OCI-LY1 (cell line): ENCODE measurements at regions not wholly inside any gene's neighbourhood (a gene's known extent, or its start where the extent isn't known, plus 50 kb on each side); places are given as distances from the start of the nearest gene placed in this dataset.

Experiments
- H2AFZ ChIP-seq: fragments of 200-600 bp; sonication (generic), shearing (Covaris generic); 2 replicates; pipeline ENCODE4 v1.6.0; 2014; ENCODE audit warnings: antibody characterized with exemption, mild to moderate bottlenecking, low read length
- H3F3A ChIP-seq: fragments of 200-600 bp; sonication (generic), shearing (Covaris generic); 2 replicates; pipeline ENCODE4 v1.6.0; 2014; ENCODE audit warnings: mild to moderate bottlenecking, antibody characterized with exemption, low read length, moderate library complexity; ENCODE audit not compliant: insufficient read depth
- H3K27ac ChIP-seq: fragments of 200-600 bp; sonication (generic); 2 replicates; pipeline ENCODE4 v1.5.1; 2014; ENCODE audit warnings: low read length, mixed run types, mild to moderate bottlenecking, low read depth; ENCODE audit not compliant: poor library complexity, severe bottlenecking
- H3K27me3 ChIP-seq: fragments of 200-600 bp; sonication (generic); 2 replicates; pipeline ENCODE4 v1.6.0; 2014; ENCODE audit warnings: antibody characterized with exemption, mild to moderate bottlenecking, low read length, moderate library complexity; ENCODE audit not compliant: insufficient read depth
- H3K36me3 ChIP-seq: fragments of 200-600 bp; sonication (generic); 2 replicates; pipeline ENCODE4 v1.6.1; 2014; ENCODE audit warnings: mild to moderate bottlenecking, antibody characterized with exemption, low read length, moderate library complexity, mixed read lengths; ENCODE audit not compliant: insufficient read depth
- H3K4me1 ChIP-seq: fragments of 200-600 bp; sonication (generic); 2 replicates; pipeline ENCODE4 v1.5.1; 2014; ENCODE audit warnings: mild to moderate bottlenecking, low read length, moderate library complexity; ENCODE audit not compliant: insufficient read depth, severe bottlenecking
- H3K4me2 ChIP-seq: fragments of 200-600 bp; sonication (generic), shearing (Covaris generic); 2 replicates; pipeline ENCODE4 v1.6.1; 2014; ENCODE audit warnings: low read length
- H3K4me3 ChIP-seq: fragments of 200-600 bp; sonication (generic); 2 replicates; pipeline ENCODE4 v1.5.1; 2014; ENCODE audit warnings: low read length, low read depth, mild to moderate bottlenecking, mixed read lengths; ENCODE audit not compliant: poor library complexity, severe bottlenecking
- H3K79me2 ChIP-seq: fragments of 200-600 bp; shearing (Covaris generic); 2 replicates; pipeline ENCODE4 v1.6.1; 2016; ENCODE audit warnings: mixed run types, low read length, mixed read lengths; ENCODE audit not compliant: insufficient read depth
- H3K9ac ChIP-seq: fragments of 200-600 bp; sonication (generic), shearing (Covaris generic); 2 replicates; pipeline ENCODE4 v1.6.1; 2014; ENCODE audit warnings: mild to moderate bottlenecking, low read length, mixed read lengths
- H3K9me2 ChIP-seq: fragments of 200-600 bp; sonication (generic), shearing (Covaris generic); 2 replicates; pipeline ENCODE4 v1.6.1; 2014; ENCODE audit warnings: low read depth, mild to moderate bottlenecking, low read length, mixed read lengths
- H3K9me3 ChIP-seq: fragments of 200-600 bp; shearing (Covaris generic); 2 replicates; pipeline ENCODE4 v1.6.1; 2014; ENCODE audit warnings: low read length, mixed read lengths
- H4K20me1 ChIP-seq: fragments of 200-600 bp; sonication (generic), shearing (Covaris generic); 2 replicates; pipeline ENCODE4 v1.6.0; 2016; ENCODE audit warnings: mild to moderate bottlenecking, low read length; ENCODE audit not compliant: insufficient read depth
- EZH2 ChIP-seq: fragments of 200-600 bp; sonication (generic), shearing (Covaris generic); IDR thresholded peaks from 2 replicates; pipeline ENCODE4 v1.8.0; 2017; ENCODE audit warnings: borderline replicate concordance, mixed run types, mild to moderate bottlenecking, antibody characterized with exemption, low read length, moderate library complexity, mixed read lengths
- TF ChIP-seq, protein P1 (sequence below): fragments of 200-600 bp; sonication (generic), shearing (Covaris generic); IDR thresholded peaks from 2 replicates; pipeline ENCODE4 v1.5.1; 2017; ENCODE audit warnings: mild to moderate bottlenecking, antibody characterized with exemption, low read length, moderate library complexity, mixed read lengths

DNA sequence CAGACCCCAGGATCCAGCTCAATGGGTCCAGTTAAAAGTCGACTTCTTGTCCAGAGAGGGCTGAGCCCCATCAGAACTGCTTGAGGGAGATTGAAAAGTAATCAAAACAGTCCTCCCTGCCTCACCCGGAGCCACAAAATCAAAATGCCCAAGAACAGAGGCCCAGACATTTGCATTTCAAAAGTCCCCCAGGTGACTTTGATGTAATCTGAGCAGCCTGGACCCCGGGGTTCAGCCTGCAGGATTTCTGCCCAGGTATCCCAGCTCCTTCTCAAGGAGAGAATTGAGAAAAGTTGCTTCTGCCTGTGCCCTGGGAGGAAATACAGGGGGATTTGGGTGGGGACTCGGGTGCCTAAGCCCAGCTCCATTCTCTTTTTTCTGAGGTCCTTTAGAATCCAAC lies 1385.0 kb downstream of the TBC1D22A start:
- no peak overlapping the region for H2AFZ ChIP-seq
- no peaks in the 10 kb centered on the region for H4K20me1 ChIP-seq
- TF ChIP-seq, protein P1, sequence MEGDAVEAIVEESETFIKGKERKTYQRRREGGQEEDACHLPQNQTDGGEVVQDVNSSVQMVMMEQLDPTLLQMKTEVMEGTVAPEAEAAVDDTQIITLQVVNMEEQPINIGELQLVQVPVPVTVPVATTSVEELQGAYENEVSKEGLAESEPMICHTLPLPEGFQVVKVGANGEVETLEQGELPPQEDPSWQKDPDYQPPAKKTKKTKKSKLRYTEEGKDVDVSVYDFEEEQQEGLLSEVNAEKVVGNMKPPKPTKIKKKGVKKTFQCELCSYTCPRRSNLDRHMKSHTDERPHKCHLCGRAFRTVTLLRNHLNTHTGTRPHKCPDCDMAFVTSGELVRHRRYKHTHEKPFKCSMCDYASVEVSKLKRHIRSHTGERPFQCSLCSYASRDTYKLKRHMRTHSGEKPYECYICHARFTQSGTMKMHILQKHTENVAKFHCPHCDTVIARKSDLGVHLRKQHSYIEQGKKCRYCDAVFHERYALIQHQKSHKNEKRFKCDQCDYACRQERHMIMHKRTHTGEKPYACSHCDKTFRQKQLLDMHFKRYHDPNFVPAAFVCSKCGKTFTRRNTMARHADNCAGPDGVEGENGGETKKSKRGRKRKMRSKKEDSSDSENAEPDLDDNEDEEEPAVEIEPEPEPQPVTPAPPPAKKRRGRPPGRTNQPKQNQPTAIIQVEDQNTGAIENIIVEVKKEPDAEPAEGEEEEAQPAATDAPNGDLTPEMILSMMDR, result no peak
- TF ChIP-seq EZH2, result no peak
- no peak overlapping the region for H3K4me3 ChIP-seq
- no peaks in the 10 kb centered on the region for H3K9me3 ChIP-seq
- no peaks in the 10 kb centered on the region for H3F3A ChIP-seq
- H3K36me3 ChIP-seq, result no peaks in the 10 kb centered on the region; the same call in 1 of the 2 replicates
- no peaks in the 10 kb centered on the region for H3K9me2 ChIP-seq
- H3K4me1 ChIP-seq, result peaks cover 10% of the 10 kb centered on the region
- no peaks in the 10 kb centered on the region for H3K79me2 ChIP-seq
- H3K9ac ChIP-seq, result no peak overlapping the region
- H3K27me3 ChIP-seq, result peaks cover 12% of the 10 kb centered on the region; the same call in 1 of the 2 replicates
- no peak overlapping the region for H3K4me2 ChIP-seq
- H3K27ac ChIP-seq, result no peak overlapping the region

DNA sequence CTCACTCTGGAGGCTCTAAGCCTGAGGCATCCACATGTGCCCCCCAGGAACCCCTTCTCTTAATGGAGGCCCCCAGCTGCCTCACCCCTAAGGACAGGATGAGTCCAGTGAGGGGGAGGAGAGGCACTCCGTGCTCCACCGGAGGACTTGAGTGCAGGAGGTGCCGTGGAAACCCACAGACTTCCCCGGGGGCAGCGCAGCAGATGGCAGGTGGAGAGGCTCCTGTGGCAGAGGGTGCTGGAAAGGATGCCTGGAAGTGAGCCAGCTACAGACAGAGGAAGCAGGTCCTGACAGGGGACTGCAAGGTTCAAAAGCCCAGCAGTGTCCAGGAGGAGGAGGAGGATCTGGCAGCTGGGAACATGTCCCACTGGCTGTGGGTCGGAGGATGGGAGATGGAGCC lies 1384.0 kb downstream of the TBC1D22A start:
- Histone ChIP-seq H3K9me3 (no peaks in the 10 kb centered on the region), H3K4me2 (no peak overlapping the region), H3K4me3 (no peak overlapping the region), H2AFZ (no peak overlapping the region), H3K27me3 (peaks cover 16% of the 10 kb centered on the region; the same call in 1 of the 2 replicates), H3K4me1 (peaks cover under 1% of the 10 kb centered on the region), H3K79me2 (no peaks in the 10 kb centered on the region), H3K9ac (no peak overlapping the region), H3K36me3 (no peaks in the 10 kb centered on the region; the same call in 1 of the 2 replicates), H4K20me1 (no peaks in the 10 kb centered on the region), H3K9me2 (no peaks in the 10 kb centered on the region), H3K27ac (no peak overlapping the region), H3F3A (no peaks in the 10 kb centered on the region)
- TF ChIP-seq EZH2, result no peak
- TF ChIP-seq, protein P1, result no peak

DNA sequence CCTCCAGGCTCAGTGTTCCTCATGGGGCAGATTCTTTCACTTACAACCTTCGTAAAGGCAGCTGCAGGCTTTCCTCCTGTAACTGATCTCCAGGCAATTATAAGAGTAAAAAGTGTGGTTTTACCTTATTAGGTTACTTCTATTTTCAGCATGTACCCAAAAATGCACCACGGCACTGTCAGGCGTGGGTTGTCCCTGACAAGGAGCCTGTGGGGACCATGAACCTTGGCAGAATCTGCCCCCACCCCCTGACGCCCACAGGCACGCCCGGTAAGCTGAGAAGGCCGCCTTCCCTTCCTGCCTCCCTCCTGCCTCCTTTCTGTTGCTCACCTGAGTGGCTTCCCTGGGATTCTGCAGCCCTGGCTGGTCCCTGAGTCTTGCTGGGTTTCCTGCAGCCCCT lies 1383.3 kb downstream of the TBC1D22A start:
- H2AFZ ChIP-seq, result no peak overlapping the region
- H3K9me3 ChIP-seq, result no peaks in the 10 kb centered on the region
- H3K27ac ChIP-seq, result no peak overlapping the region
- no peak overlapping the region for H3K4me3 ChIP-seq
- no peaks in the 10 kb centered on the region for H3K4me1 ChIP-seq
- no peak overlapping the region for H3K9ac ChIP-seq
- no peaks in the 10 kb centered on the region for H3K79me2 ChIP-seq
- H3K36me3 ChIP-seq, result no peaks in the 10 kb centered on the region
- H3K4me2 ChIP-seq, result no peak overlapping the region
- no peaks in the 10 kb centered on the region for H4K20me1 ChIP-seq
- no peak for TF ChIP-seq EZH2
- TF ChIP-seq, protein P1, result no peak
- no peaks in the 10 kb centered on the region for H3F3A ChIP-seq
- peaks cover 16% of the 10 kb centered on the region; the same call in 1 of the 2 replicates for H3K27me3 ChIP-seq
- H3K9me2 ChIP-seq, result no peaks in the 10 kb centered on the region
